Loucy (cell line): ENCODE measurements at regions not wholly inside any gene's neighbourhood (a gene's known extent, or its start where the extent isn't known, plus 50 kb on each side); places are given as distances from the start of the nearest gene placed in this dataset.

ENCODE experiments used
- H2AFZ ChIP-seq: fragments of 200-600 bp; sonication (generic); 2 replicates; pipeline ENCODE4 v1.6.0; 2016; ENCODE audit warnings: antibody characterized with exemption, mild to moderate bottlenecking, low read length, moderate library complexity
- H3F3A ChIP-seq: fragments of 200-600 bp; 2 replicates; pipeline ENCODE4 v1.6.0; 2016; ENCODE audit warnings: antibody characterized with exemption, low read depth, mild to moderate bottlenecking
- H3K27me3 ChIP-seq: fragments of 200-600 bp; sonication (generic); 2 replicates; pipeline ENCODE4 v1.6.1; 2014; ENCODE audit warnings: low read length, mild to moderate bottlenecking; ENCODE audit not compliant: insufficient read depth, poor library complexity, severe bottlenecking
- H3K36me3 ChIP-seq: fragments of 200-600 bp; sonication (generic); 2 replicates; pipeline ENCODE4 v1.6.1; 2016; ENCODE audit warnings: low read length; ENCODE audit not compliant: insufficient read depth
- H3K4me1 ChIP-seq: fragments of 200-600 bp; sonication (generic); 2 replicates; pipeline ENCODE4 v1.5.1; 2014; ENCODE audit warnings: low read length, mild to moderate bottlenecking; ENCODE audit not compliant: insufficient read depth, poor library complexity, severe bottlenecking
- H3K4me2 ChIP-seq: fragments of 200-600 bp; sonication (generic); 2 replicates; pipeline ENCODE4 v1.6.0; 2014; ENCODE audit warnings: antibody characterized with exemption, low read length, low read depth, mild to moderate bottlenecking; ENCODE audit not compliant: poor library complexity, severe bottlenecking
- H3K4me3 ChIP-seq: fragments of 200-600 bp; sonication (generic); 2 replicates; pipeline ENCODE4 v1.5.1; 2014; ENCODE audit warnings: low read length, mild to moderate bottlenecking, mixed read lengths; ENCODE audit not compliant: poor library complexity, severe bottlenecking
- H3K79me2 ChIP-seq: fragments of 200-600 bp; sonication (generic); 2 replicates; pipeline ENCODE4 v1.6.1; 2014; ENCODE audit warnings: low read length; ENCODE audit not compliant: insufficient read depth
- H3K9ac ChIP-seq: fragments of 200-600 bp; sonication (generic); 2 replicates; pipeline ENCODE4 v1.6.0; 2014; ENCODE audit warnings: mild to moderate bottlenecking, low read depth, low read length, moderate library complexity; ENCODE audit not compliant: poor library complexity, severe bottlenecking
- H3K9me2 ChIP-seq: fragments of 200-600 bp; sonication (generic); replicated peaks from 2 replicates; pipeline ENCODE4 v1.6.1; 2016; ENCODE audit warnings: low read depth, low read length, mixed read lengths
- H3K9me3 ChIP-seq: fragments of 200-600 bp; sonication (generic); 2 replicates; pipeline ENCODE4 v1.6.1; 2014; ENCODE audit warnings: mild to moderate bottlenecking, antibody characterized with exemption, low read length, low read depth; ENCODE audit not compliant: insufficient read depth
- H4K20me1 ChIP-seq: fragments of 200-600 bp; sonication (generic); 2 replicates; pipeline ENCODE4 v1.6.0; 2014; ENCODE audit warnings: antibody characterized with exemption, low read length, mild to moderate bottlenecking; ENCODE audit not compliant: insufficient read depth, poor library complexity, severe bottlenecking
- EZH2phosphoT487 ChIP-seq: fragments of 200-600 bp; IDR thresholded peaks from 2 replicates; pipeline ENCODE4 v1.6.1; 2018; ENCODE audit warnings: antibody characterized with exemption, mild to moderate bottlenecking, moderate library complexity, borderline replicate concordance
- TF ChIP-seq, protein P1 (sequence below): fragments of 200-600 bp; sonication (generic); conservative IDR thresholded peaks from 2 replicates; pipeline ENCODE4 v1.5.1; 2014; ENCODE audit warnings: mild to moderate bottlenecking, antibody characterized with exemption, low read length

DNA sequence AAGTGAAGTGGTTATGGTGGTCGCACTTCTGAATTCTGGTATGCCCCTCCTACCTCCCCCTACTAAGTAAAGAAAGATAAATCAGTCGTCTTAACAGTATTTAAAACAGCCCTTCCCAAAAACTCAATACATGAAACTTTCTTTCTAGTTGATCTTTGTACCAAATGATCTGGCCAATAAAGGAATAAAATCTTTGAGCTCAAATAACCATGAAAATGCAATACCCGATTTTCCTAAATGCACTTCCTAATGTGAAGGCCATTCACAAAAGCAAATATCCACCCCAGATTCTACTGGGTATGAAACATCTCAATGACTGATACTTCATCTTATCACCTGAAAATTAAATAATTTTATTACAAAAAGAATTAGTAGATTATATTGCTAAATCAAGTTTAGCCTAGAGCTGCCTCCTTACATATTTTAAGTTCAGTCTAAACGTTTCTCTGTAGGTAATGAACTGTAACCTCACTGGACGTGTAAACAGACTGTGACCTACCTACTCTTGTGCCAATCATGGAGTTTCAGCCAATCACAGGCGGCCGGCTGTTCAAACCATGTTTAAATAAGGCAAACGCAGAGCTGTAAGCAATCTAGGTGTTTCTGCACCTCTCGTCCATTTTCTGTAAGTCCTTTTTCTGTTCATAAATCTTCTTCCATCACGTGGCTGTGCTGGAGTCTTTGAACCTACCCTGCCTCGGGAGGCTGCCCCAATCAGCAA, 146.9 kb upstream of the AKR1E2 start:
- Histone ChIP-seq H3K4me2 (no peak overlapping the region), H3K4me1 (no peaks in the 10 kb centered on the region), H3K9me2 (no peaks in the 10 kb centered on the region), H3K9ac (no peak overlapping the region), H2AFZ (no peak overlapping the region), H3K79me2 (no peaks in the 10 kb centered on the region), H3K36me3 (no peaks in the 10 kb centered on the region), H4K20me1 (no peaks in the 10 kb centered on the region), H3K9me3 (no peaks in the 10 kb centered on the region), H3F3A (no peaks in the 10 kb centered on the region), H3K4me3 (no peak overlapping the region), H3K27me3 (no peaks in the 10 kb centered on the region)
- TF ChIP-seq, protein P1, sequence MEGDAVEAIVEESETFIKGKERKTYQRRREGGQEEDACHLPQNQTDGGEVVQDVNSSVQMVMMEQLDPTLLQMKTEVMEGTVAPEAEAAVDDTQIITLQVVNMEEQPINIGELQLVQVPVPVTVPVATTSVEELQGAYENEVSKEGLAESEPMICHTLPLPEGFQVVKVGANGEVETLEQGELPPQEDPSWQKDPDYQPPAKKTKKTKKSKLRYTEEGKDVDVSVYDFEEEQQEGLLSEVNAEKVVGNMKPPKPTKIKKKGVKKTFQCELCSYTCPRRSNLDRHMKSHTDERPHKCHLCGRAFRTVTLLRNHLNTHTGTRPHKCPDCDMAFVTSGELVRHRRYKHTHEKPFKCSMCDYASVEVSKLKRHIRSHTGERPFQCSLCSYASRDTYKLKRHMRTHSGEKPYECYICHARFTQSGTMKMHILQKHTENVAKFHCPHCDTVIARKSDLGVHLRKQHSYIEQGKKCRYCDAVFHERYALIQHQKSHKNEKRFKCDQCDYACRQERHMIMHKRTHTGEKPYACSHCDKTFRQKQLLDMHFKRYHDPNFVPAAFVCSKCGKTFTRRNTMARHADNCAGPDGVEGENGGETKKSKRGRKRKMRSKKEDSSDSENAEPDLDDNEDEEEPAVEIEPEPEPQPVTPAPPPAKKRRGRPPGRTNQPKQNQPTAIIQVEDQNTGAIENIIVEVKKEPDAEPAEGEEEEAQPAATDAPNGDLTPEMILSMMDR, result no peak
- TF ChIP-seq EZH2phosphoT487, result no peak

DNA sequence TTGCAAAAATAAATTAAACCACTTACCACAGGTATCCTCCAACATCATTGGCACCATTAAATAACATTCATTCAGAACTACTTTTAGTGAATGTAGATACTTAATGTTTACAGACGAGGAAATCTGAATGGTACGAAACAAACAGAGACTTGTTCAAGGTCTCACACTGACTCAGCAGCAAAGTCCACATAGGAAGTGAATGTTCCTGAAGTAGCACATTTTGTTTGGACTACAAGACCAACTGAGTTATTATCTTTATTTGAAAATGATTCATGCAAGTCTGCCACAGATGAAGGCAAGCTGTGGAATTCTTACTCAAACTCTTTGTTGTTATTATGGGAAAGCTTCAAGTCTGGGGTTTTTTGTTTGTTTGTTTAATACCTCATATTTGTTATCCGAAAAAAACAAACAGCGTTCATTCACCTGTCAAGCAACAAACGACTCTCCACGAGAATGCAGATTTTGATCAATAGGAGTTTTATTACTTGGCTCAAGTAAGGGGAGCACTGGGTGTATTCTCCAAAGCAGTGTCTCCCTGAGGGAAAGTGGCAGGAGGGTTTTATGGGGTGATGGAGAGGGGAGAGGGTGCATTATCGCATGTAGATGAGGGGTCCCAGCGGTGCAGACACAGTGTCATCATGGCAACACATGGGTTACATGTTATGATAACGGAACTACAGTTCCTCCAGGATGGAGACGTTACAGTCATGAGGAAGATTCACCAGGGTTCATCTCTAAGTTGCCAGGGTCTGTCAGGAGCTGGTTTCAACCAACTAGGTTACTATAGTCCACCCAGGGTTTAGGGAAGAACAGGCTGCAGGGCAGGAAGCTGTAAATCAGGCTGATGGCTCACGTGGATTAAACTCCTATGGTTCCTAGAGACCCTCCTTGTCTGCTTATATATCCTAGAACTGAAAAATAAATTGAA, 147.7 kb upstream of the AKR1E2 start:
- Histone ChIP-seq H3K79me2 (no peaks in the 10 kb centered on the region), H3K4me1 (no peaks in the 10 kb centered on the region), H3F3A (no peaks in the 10 kb centered on the region), H3K4me2 (no peak overlapping the region), H2AFZ (no peak overlapping the region), H3K9me2 (no peaks in the 10 kb centered on the region), H3K9ac (no peak overlapping the region), H3K9me3 (no peaks in the 10 kb centered on the region), H3K36me3 (no peaks in the 10 kb centered on the region), H3K27me3 (no peaks in the 10 kb centered on the region), H4K20me1 (no peaks in the 10 kb centered on the region), H3K4me3 (no peak overlapping the region)
- TF ChIP-seq, protein P1, result no peak
- no peak for TF ChIP-seq EZH2phosphoT487

DNA sequence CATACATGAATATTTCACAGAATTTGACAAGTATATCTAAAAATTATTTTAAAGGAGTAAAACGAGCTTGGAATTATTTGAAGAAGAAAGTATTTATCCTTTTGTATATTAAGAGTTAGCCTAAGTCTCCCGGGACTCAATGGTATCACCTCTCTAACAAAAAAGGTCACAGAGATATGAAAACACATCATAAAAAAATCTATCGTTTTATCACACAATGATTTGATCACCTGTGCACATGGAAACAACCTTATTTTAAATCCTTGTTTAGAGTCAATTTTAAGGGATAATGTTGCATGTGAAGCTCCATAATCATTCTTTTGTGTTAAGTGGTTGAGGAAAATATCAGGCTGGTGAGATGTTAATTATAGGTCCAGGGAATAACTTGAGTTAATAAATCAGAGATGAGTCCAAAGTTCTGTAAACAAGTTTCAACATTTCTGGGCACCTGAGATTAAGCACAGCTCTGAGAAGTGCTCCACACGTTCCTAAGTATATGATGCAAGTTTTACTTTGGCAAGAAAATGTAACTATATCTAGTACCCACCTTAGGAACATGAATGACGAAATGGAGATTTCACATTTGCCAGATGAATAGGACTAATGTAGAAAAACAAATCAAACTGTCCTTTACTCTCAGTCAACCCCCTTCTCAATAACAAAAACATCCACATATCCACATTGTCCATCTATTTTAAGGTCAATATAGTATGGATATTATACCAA, 148.5 kb upstream of the AKR1E2 start:
- Histone ChIP-seq H3K27me3 (no peaks in the 10 kb centered on the region), H3K9me3 (no peaks in the 10 kb centered on the region), H3K4me3 (no peak overlapping the region), H2AFZ (no peak overlapping the region), H3K36me3 (no peaks in the 10 kb centered on the region), H3K9ac (no peak overlapping the region), H3F3A (no peaks in the 10 kb centered on the region), H3K4me2 (no peak overlapping the region), H3K9me2 (no peaks in the 10 kb centered on the region), H3K79me2 (no peaks in the 10 kb centered on the region), H4K20me1 (no peaks in the 10 kb centered on the region), H3K4me1 (no peaks in the 10 kb centered on the region)
- TF ChIP-seq, protein P1, result no peak
- TF ChIP-seq EZH2phosphoT487, result no peak
